Heart left ventricle (tissue), 16 donors: ENCODE measurements at regions not wholly inside any gene's neighbourhood (a gene's known extent, or its start where the extent isn't known, plus 50 kb on each side); places are given as distances from the start of the nearest gene placed in this dataset.

ENCODE experiments used
- ATAC-seq, 4 donors: fragments of 200-7000 bp; cut with Tn5 transposase; one replicate each; pipeline ENCODE4 v1.9.1; 2020 to 2022; ENCODE audit warnings: moderate library complexity in 4 of 4, mild to moderate bottlenecking in 3 of 4, moderate number of reproducible peaks in 1 of 4
- DNase-seq, 5 donors: peaks; one replicate each; pipeline ENCODE4 v3.0.0-alpha.2; 2020
- H3K27ac ChIP-seq, 12 donors: fragments of 200-600 bp; sonication (generic) in 4 of 12; one replicate each; pipeline versions ENCODE4 v1.5.0 to v1.8.0; 2016 to 2022; ENCODE audit warnings: mild to moderate bottlenecking in 2 of 12
- H3K27me3 ChIP-seq, 9 donors: fragments of 200-600 bp; sonication (generic) in 2 of 9; one replicate each; pipeline versions ENCODE4 v1.5.1 to v1.8.0; 2016 to 2022; ENCODE audit warnings: mild to moderate bottlenecking in 3 of 9
- H3K36me3 ChIP-seq, 9 donors: fragments of 200-600 bp; sonication (generic) in 2 of 9; one replicate each; pipeline versions ENCODE4 v1.5.0 to v1.8.0; 2018 to 2022; ENCODE audit warnings: mild to moderate bottlenecking in 2 of 9
- H3K4me1 ChIP-seq, 12 donors: fragments of 200-600 bp; sonication (generic) in 4 of 12; one replicate each; pipeline versions ENCODE4 v1.5.0 to v1.8.0; 2016 to 2022; ENCODE audit warnings: mild to moderate bottlenecking in 3 of 12
- H3K4me3 ChIP-seq, 12 donors: fragments of 200-600 bp; sonication (generic) in 4 of 12; one replicate each; pipeline versions ENCODE4 v1.5.0 to v1.8.0; 2017 to 2022; ENCODE audit warnings: mild to moderate bottlenecking in 9 of 12, moderate library complexity in 4 of 12
- H3K9me3 ChIP-seq, 12 donors: fragments of 200-600 bp; sonication (generic) in 4 of 12; one replicate each; pipeline versions ENCODE4 v1.5.0 to v1.8.0; 2016 to 2022; ENCODE audit warnings: mild to moderate bottlenecking in 1 of 12
- POLR2A ChIP-seq, 2 donors: fragments of 450-650 bp; IDR thresholded peaks; one replicate each; pipeline ENCODE4 v1.6.1; 2017; ENCODE audit warnings: antibody characterized with exemption in 2 of 2, mild to moderate bottlenecking in 2 of 2, moderate library complexity in 2 of 2
- WGBS, 4 donors: extraction: QIAGEN DNeasy Blood & Tissue Kit in 2 of 4; methylation state at CpG; one replicate each; pipeline versions ENCODE4 v1.1.5 to v1.1.7; 2013 to 2018; 5-methylcytosine and 5-hydroxymethylcytosine counted together
- intact Hi-C, 10 donors: fragments of 100-400 bp; cut with DNase I; formaldehyde crosslinking; loops; one replicate each; pipeline versions ENCODE4 v1.11.1 to v1.14.2; 2022
- TF ChIP-seq, protein P1 (sequence below), 12 donors: fragments of 200-600 bp; sonication (generic) in 4 of 12; IDR thresholded peaks; one replicate each; pipeline versions ENCODE4 v1.5.0 to v1.8.0; 2018 to 2022; ENCODE audit warnings: antibody characterized with exemption in 12 of 12, mild to moderate bottlenecking in 5 of 12
- donor health status: ischemic (EF 13 %, LVEDD 7.1; RV severe dilation, severe dysfunction).
- donor health status: healthy with polysubstance abuse.
- donor health status: DM: no; HTN: yes; CAD: no.
- donor health status: DM: no; HTN: no; CAD: no.
- donor health status: ischemic (EF 25% LVEDD 6.9; RV normal size, moderate dysfunction).
- donor health status: ischemic (EF 25% LVEDD 5.7; RV mildly dilated, moderate dysfunction).
- donor health status: healthy.
- donor health status: DM: yes; HTN: yes; CAD: no.
- donor health status: ischemic (EF 35%, LVEDD 5.7; RV mildly dilated, moderate dysfunction).
- donor health status: nonischemic (EF 11% LVEDD 7.7; RV severe dilation, severe dysfunction).
- donor health status: DM: yes; HTN: yes; CAD: no.
- donor health status: PGD.
- donor health status: ischemic (EF 29% LVEDD 5.4; RV normal size, mild dysfunction).
- donor health status: nonischemic (EF 23%, LVEDD 6.1; RV moderate dilation, normal function).

GRCh38 chr5:52275639-52276038, 512.1 kb upstream of the ITGA1 start:
- H3K27me3 ChIP-seq: no peaks in the 10 kb centered on the region
- peaks cover 0 to 5% (median 0%) of the 10 kb centered on the region in 12 donors for H3K9me3 ChIP-seq
- DNase-seq (no peak), ATAC-seq (no peak)
- intact Hi-C loops: no loop called here
- H3K4me1 ChIP-seq: no peaks in the 10 kb centered on the region
- H3K36me3 ChIP-seq: no peaks in the 10 kb centered on the region
- no peak for TF ChIP-seq POLR2A (IDR thresholded peaks at IDR 0.05)
- H3K27ac ChIP-seq: no peak overlapping the region
- no peak overlapping the region for H3K4me3 ChIP-seq

GRCh38 chr5:52277101-52277500, 510.6 kb upstream of the ITGA1 start:
- H3K9me3 ChIP-seq: peaks cover 0 to 5% (median 0%) of the 10 kb centered on the region in 12 donors
- no peak for ATAC-seq
- H3K36me3 ChIP-seq: no peaks in the 10 kb centered on the region
- no peaks in the 10 kb centered on the region for H3K4me1 ChIP-seq
- 75 to 87% (median 78%) methylated on average over 2 of the region's 2 CpGs for WGBS, 4 donors
- H3K4me3 ChIP-seq: no peak overlapping the region
- no peak for DNase-seq
- H3K27ac ChIP-seq: no peak overlapping the region
- H3K27me3 ChIP-seq: no peaks in the 10 kb centered on the region
- TF ChIP-seq, protein P1, sequence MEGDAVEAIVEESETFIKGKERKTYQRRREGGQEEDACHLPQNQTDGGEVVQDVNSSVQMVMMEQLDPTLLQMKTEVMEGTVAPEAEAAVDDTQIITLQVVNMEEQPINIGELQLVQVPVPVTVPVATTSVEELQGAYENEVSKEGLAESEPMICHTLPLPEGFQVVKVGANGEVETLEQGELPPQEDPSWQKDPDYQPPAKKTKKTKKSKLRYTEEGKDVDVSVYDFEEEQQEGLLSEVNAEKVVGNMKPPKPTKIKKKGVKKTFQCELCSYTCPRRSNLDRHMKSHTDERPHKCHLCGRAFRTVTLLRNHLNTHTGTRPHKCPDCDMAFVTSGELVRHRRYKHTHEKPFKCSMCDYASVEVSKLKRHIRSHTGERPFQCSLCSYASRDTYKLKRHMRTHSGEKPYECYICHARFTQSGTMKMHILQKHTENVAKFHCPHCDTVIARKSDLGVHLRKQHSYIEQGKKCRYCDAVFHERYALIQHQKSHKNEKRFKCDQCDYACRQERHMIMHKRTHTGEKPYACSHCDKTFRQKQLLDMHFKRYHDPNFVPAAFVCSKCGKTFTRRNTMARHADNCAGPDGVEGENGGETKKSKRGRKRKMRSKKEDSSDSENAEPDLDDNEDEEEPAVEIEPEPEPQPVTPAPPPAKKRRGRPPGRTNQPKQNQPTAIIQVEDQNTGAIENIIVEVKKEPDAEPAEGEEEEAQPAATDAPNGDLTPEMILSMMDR (IDR thresholded peaks at IDR 0.05): no peak
- TF ChIP-seq POLR2A (IDR thresholded peaks at IDR 0.05): no peak
- intact Hi-C loops: no loop called here

DNA sequence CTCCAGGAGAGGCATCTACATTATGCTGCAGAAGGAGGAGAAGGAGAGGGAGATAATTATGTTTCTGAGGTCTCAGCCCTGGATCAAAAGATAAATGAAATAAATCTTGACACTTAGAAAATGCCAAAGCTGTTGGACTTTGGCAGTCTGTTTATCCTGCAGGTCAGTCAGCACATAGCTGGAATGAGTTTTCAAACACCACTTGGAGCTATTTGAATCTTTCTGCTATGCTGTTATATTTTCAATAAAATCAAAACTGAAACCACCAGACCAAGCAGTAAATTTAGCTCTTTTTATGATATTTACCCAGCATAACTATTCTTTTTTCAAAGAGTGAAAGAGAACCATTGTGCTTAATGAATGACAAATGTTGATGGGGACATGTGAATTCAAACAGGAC, 505.1 kb upstream of the ITGA1 start:
- TF ChIP-seq, protein P1 (IDR thresholded peaks at IDR 0.05): no peak
- no peak for TF ChIP-seq POLR2A (IDR thresholded peaks at IDR 0.05)
- Histone ChIP-seq H3K4me3 (no peak overlapping the region), H3K36me3 (no peaks in the 10 kb centered on the region), H3K9me3 (peaks cover 0 to 5% (median 0%) of the 10 kb centered on the region in 12 donors), H3K27ac (no peak overlapping the region), H3K27me3 (no peaks in the 10 kb centered on the region), H3K4me1 (no peaks in the 10 kb centered on the region)
- DNase-seq (no peak), ATAC-seq (no peak)
- intact Hi-C loops: no loop called here

- 86 to 93% (median 90%) methylated on average over 1 of the region's 1 CpG for WGBS, 4 donors
- DNase-seq: no peak
- ATAC-seq: no peak
Observed at GRCh38 chr5:52283221-52283620, 504.5 kb upstream of the ITGA1 start.

More at GRCh38 chr5:52283221-52283620, 504.5 kb upstream of the ITGA1 start:
- TF ChIP-seq, protein P1 (IDR thresholded peaks at IDR 0.05): no peak
- no peak for TF ChIP-seq POLR2A (IDR thresholded peaks at IDR 0.05)
- Histone ChIP-seq H3K4me3 (no peak overlapping the region), H3K27me3 (no peaks in the 10 kb centered on the region), H3K27ac (no peak overlapping the region), H3K9me3 (peaks cover 0 to 5% (median 0%) of the 10 kb centered on the region in 12 donors), H3K36me3 (no peaks in the 10 kb centered on the region), H3K4me1 (no peaks in the 10 kb centered on the region)
- intact Hi-C loops: no loop called here
